H1 (cell line): ENCODE measurements at regions not wholly inside any gene's neighbourhood (a gene's known extent, or its start where the extent isn't known, plus 50 kb on each side); places are given as distances from the start of the nearest gene placed in this dataset.

Experiments
- CTCF ChIA-PET: fragments of 300-600 bp; sonication (Branson Sonifier 250); formaldehyde crosslinking; loops from one replicate; lab custom pipeline; 2021; ENCODE audit not compliant: partially characterized antibody; lab: Charles Lee
- POLR2A ChIA-PET: fragments of 300-600 bp; sonication (Branson Sonifier 250); formaldehyde crosslinking; loops from one replicate; lab custom pipeline; 2021; ENCODE audit warnings: inconsistent platforms; ENCODE audit not compliant: partially characterized antibody; lab: Charles Lee
- DNase-seq, 2 experiments: peaks; one replicate each; pipeline versions ENCODE4 v3.0.0 to v3.0.0-alpha.2; 2010 to 2022; ENCODE audit warnings: low spot score in 2 of 2, low read depth in 1 of 2, mixed read lengths in 1 of 2
- FAIRE-seq: peaks from 2 replicates; lab custom pipeline; 2011; peaks lifted over from hg19 to GRCh38; lab: Jason Lieb, UNC
- H2AFZ ChIP-seq: 2 replicates; pipeline ENCODE4 v1.8.1; 2012; ENCODE audit warnings: low read length, inconsistent platforms
- H2AK5ac ChIP-seq: 2 replicates; pipeline ENCODE4 v1.6.1; 2013; ENCODE audit warnings: low read depth, low read length
- H2BK120ac ChIP-seq: replicated peaks from 2 replicates; pipeline ENCODE3; 2013; ENCODE audit warnings: low read depth, low read length, inconsistent platforms
- H2BK12ac ChIP-seq: 2 replicates; pipeline ENCODE4 v1.6.1; 2013; ENCODE audit warnings: low read depth, low read length
- H2BK15ac ChIP-seq: 2 replicates; pipeline ENCODE4 v1.6.1; 2013; ENCODE audit warnings: low read length
- H2BK20ac ChIP-seq: 2 replicates; pipeline ENCODE4 v1.6.1; 2013; ENCODE audit warnings: low read length
- H2BK5ac ChIP-seq: 2 replicates; pipeline ENCODE4 v1.6.1; 2013; ENCODE audit warnings: low read depth, low read length
- H3K14ac ChIP-seq: 2 replicates; pipeline ENCODE4 v1.6.1; 2013; ENCODE audit warnings: inconsistent platforms; ENCODE audit not compliant: insufficient read length
- H3K18ac ChIP-seq: 2 replicates; pipeline ENCODE4 v1.6.1; 2013; ENCODE audit warnings: low read length; ENCODE audit errors: extremely low read depth
- H3K23ac ChIP-seq: 2 replicates; pipeline ENCODE4 v1.6.1; 2013; ENCODE audit warnings: inconsistent platforms; ENCODE audit not compliant: insufficient read length
- H3K23me2 ChIP-seq: 2 replicates; pipeline ENCODE4 v1.6.1; 2013; ENCODE audit warnings: low read depth, low read length
- H3K27ac ChIP-seq: 2 replicates; pipeline ENCODE4 v1.6.1; 2011; ENCODE audit warnings: low read depth, low read length, inconsistent platforms
- H3K27me3 ChIP-seq, 4 experiments: replicated peaks in 1 of 4; 1 replicate in 1 of 4; 2 replicates in 3 of 4; pipeline versions ENCODE4 v1.6.1 to v1.8.1; 2011 to 2013; ENCODE audit warnings: low read length in 3 of 4, mild to moderate bottlenecking in 3 of 4, inconsistent platforms in 2 of 4, mixed read lengths in 2 of 4, moderate library complexity in 1 of 4; ENCODE audit not compliant: control insufficient read depth in 3 of 4, insufficient read depth in 3 of 4; ENCODE audit errors: extremely low read depth in 1 of 4
- H3K36me3 ChIP-seq, 4 experiments: 2 replicates each; pipeline versions ENCODE4 v1.6.1 to v1.8.1; 2011 to 2013; ENCODE audit warnings: mild to moderate bottlenecking in 4 of 4, low read length in 3 of 4, moderate library complexity in 2 of 4, control low read depth in 1 of 4, inconsistent platforms in 1 of 4; ENCODE audit not compliant: insufficient read depth in 4 of 4, control insufficient read depth in 2 of 4
- H3K4ac ChIP-seq: replicated peaks from 2 replicates; pipeline ENCODE3; 2013; ENCODE audit warnings: low read length, low read depth, mixed read lengths, inconsistent platforms; ENCODE audit not compliant: insufficient read length
- H3K4me1 ChIP-seq, 4 experiments: replicated peaks in 1 of 4; 1 replicate in 1 of 4; 2 replicates in 3 of 4; pipeline versions ENCODE4 v1.6.1 to v1.8.1; 2011 to 2013; ENCODE audit warnings: low read length in 3 of 4, inconsistent platforms in 2 of 4, mixed read lengths in 1 of 4; ENCODE audit not compliant: insufficient read depth in 4 of 4, control insufficient read depth in 3 of 4
- H3K4me2 ChIP-seq, 2 experiments: 2 replicates each; pipeline versions ENCODE4 v1.6.1 to v1.8.1; 2011 to 2013; ENCODE audit warnings: low read depth in 2 of 2, low read length in 2 of 2, control low read depth in 1 of 2, inconsistent platforms in 1 of 2, mild to moderate bottlenecking in 1 of 2; ENCODE audit not compliant: insufficient read depth in 1 of 2
- H3K4me3 ChIP-seq, 4 experiments: fragments of 200-600, 300-600 bp in 1 of 4; sonication (generic), shearing (Covaris generic), sonication (Bioruptor Twin) in 1 of 4; 2 replicates each; pipeline versions ENCODE4 v1.5.1 to v1.8.1; 2011 to 2016; ENCODE audit warnings: low read length in 4 of 4, low read depth in 3 of 4, control low read depth in 2 of 4, inconsistent platforms in 2 of 4, mild to moderate bottlenecking in 2 of 4, mixed read lengths in 1 of 4, moderate library complexity in 1 of 4; ENCODE audit not compliant: insufficient read depth in 2 of 4; ENCODE audit errors: extremely low read depth in 1 of 4
- H3K56ac ChIP-seq: replicated peaks from 2 replicates; pipeline ENCODE3; 2013; ENCODE audit warnings: low read depth, mild to moderate bottlenecking, mixed read lengths, low read length, inconsistent platforms; ENCODE audit not compliant: insufficient read length
- H3K79me1 ChIP-seq: 2 replicates; pipeline ENCODE4 v1.6.1; 2013; ENCODE audit warnings: low read depth, low read length, control low read depth
- H3K79me2 ChIP-seq, 2 experiments: 2 replicates each; pipeline versions ENCODE4 v1.6.1 to v1.8.1; 2012 to 2013; ENCODE audit warnings: low read length in 2 of 2, mild to moderate bottlenecking in 2 of 2, inconsistent platforms in 1 of 2; ENCODE audit not compliant: insufficient read depth in 2 of 2, control insufficient read depth in 1 of 2
- H3K9ac ChIP-seq, 4 experiments: replicated peaks in 1 of 4; 1 replicate in 1 of 4; 2 replicates in 3 of 4; pipeline versions ENCODE4 v1.6.1 to v1.8.1; 2011 to 2013; ENCODE audit warnings: low read depth in 3 of 4, low read length in 3 of 4, control low read depth in 2 of 4, mild to moderate bottlenecking in 2 of 4, moderate library complexity in 2 of 4, inconsistent platforms in 1 of 4; ENCODE audit errors: extremely low read depth in 1 of 4
- H3K9me3 ChIP-seq, 2 experiments: 2 replicates each; pipeline versions ENCODE4 v1.6.1 to v1.8.1; 2012 to 2013; ENCODE audit warnings: mild to moderate bottlenecking in 2 of 2, moderate library complexity in 2 of 2, control low read depth in 1 of 2, inconsistent platforms in 1 of 2, low read depth in 1 of 2, low read length in 1 of 2, mixed read lengths in 1 of 2; ENCODE audit not compliant: insufficient read depth in 2 of 2
- H4K20me1 ChIP-seq, 2 experiments: replicated peaks in 1 of 2; 2 replicates each; pipeline versions ENCODE3 to v1.8.1; 2011 to 2013; ENCODE audit warnings: inconsistent platforms in 2 of 2, low read length in 2 of 2, mild to moderate bottlenecking in 1 of 2; ENCODE audit not compliant: insufficient read depth in 2 of 2, control insufficient read depth in 1 of 2
- H4K5ac ChIP-seq: 2 replicates; pipeline ENCODE4 v1.6.1; 2013; ENCODE audit warnings: low read length, low read depth, mixed read lengths, inconsistent platforms; ENCODE audit not compliant: insufficient read length
- H4K8ac ChIP-seq: 2 replicates; pipeline ENCODE4 v1.8.0; 2013; ENCODE audit warnings: mild to moderate bottlenecking, moderate library complexity, low read length, inconsistent platforms; ENCODE audit not compliant: insufficient read depth; ENCODE audit errors: extremely low read depth
- H4K91ac ChIP-seq: replicated peaks from 2 replicates; pipeline ENCODE3; 2013; ENCODE audit warnings: low read length, mixed read lengths, inconsistent platforms; ENCODE audit not compliant: insufficient read length
- BCL11A ChIP-seq, 2 experiments: IDR thresholded peaks; one replicate each; pipeline ENCODE4 v1.6.1; 2011; ENCODE audit warnings: low read depth in 2 of 2, low read length in 2 of 2, mild to moderate bottlenecking in 2 of 2
- CHD2 ChIP-seq: IDR thresholded peaks from 2 replicates; pipeline ENCODE4 v1.6.1; 2012; ENCODE audit warnings: low read length, improper control_type of control experiment
- EP300 ChIP-seq, 2 experiments: IDR thresholded peaks; 1 replicate in 1 of 2; 2 replicates in 1 of 2; pipeline ENCODE4 v1.6.1; 2011 to 2012; ENCODE audit warnings: low read depth in 2 of 2, low read length in 2 of 2, mild to moderate bottlenecking in 2 of 2, borderline replicate concordance in 1 of 2, inconsistent platforms in 1 of 2, moderate library complexity in 1 of 2
- JUN ChIP-seq: IDR thresholded peaks from 2 replicates; pipeline ENCODE4 v1.6.1; 2011; ENCODE audit warnings: low read depth, mild to moderate bottlenecking, improper control_type of control experiment, low read length
- JUND ChIP-seq: IDR thresholded peaks from 2 replicates; pipeline ENCODE4 v1.6.1; 2011; ENCODE audit warnings: mild to moderate bottlenecking, improper control_type of control experiment, low read length
- MAFK ChIP-seq: IDR thresholded peaks from 2 replicates; pipeline ENCODE4 v1.6.1; 2012; ENCODE audit warnings: low read depth, mild to moderate bottlenecking, improper control_type of control experiment, low read length
- RNF2 ChIP-seq: fragments of 200-900, 300-1000 bp; sonication (generic); IDR thresholded peaks from 2 replicates; pipeline ENCODE4 v1.7.1; 2016; ENCODE audit warnings: borderline replicate concordance, low read depth, mild to moderate bottlenecking, antibody characterized with exemption, low read length; ENCODE audit not compliant: poor library complexity, severe bottlenecking; ENCODE audit errors: missing control alignments
- SAP30 ChIP-seq: fragments of 300-600 bp; sonication (generic); IDR thresholded peaks from 2 replicates; pipeline ENCODE4 v1.7.1; 2012; ENCODE audit warnings: low read length, moderate library complexity, mild to moderate bottlenecking, inconsistent platforms; ENCODE audit not compliant: insufficient read depth, insufficient replicate concordance
- SIN3A ChIP-seq, 2 experiments: IDR thresholded peaks in 1 of 2; conservative IDR thresholded peaks in 1 of 2; 2 replicates each; pipeline ENCODE4 v1.6.1; 2011 to 2012; ENCODE audit warnings: low read length in 2 of 2, improper control_type of control experiment in 1 of 2, low read depth in 1 of 2, mild to moderate bottlenecking in 1 of 2
- SIX5 ChIP-seq: IDR thresholded peaks from 2 replicates; pipeline ENCODE4 v1.6.1; 2011; ENCODE audit warnings: mild to moderate bottlenecking, low read depth, low read length
- SP4 ChIP-seq: IDR thresholded peaks from 2 replicates; pipeline ENCODE4 v1.6.1; 2012; ENCODE audit warnings: low read length, inconsistent platforms
- WGBS, 2 experiments: shearing (Covaris generic) in 1 of 2; methylation state at CpG; one replicate each; pipeline versions ENCODE4 v1.1.6 to v1.1.7; 2013 to 2015; ENCODE audit warnings: low lambda C conversion rate in 2 of 2, mixed read lengths in 2 of 2, inconsistent platforms in 1 of 2, low coverage in 1 of 2, missing lambda C conversion rate in 1 of 2; ENCODE audit not compliant: insufficient replicate concordance in 2 of 2, insufficient coverage in 1 of 2, insufficient read length in 1 of 2; ENCODE audit errors: extremely low coverage in 1 of 2, missing lambda C conversion rate in 1 of 2; 5-methylcytosine and 5-hydroxymethylcytosine counted together

DNA sequence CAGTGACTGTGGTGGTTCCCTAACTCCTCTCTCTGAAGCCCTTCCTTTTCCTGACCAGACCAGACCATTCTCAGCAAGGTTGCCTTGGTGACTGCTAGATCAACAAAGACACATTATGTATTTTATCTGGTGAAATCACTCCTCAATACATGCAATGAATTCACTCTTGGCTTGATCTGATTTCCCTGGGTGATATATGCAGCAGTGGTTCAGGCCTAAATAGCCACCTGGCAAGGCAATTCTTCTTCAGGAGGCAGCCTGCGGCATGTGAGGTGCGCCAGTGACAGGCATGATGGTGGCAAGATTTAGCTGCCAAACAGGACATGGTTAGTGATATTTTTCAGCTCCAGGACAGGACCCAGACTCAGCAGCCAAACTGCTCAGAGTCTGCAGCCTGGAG lies 350.3 kb upstream of the CCDC196 start:
- Histone ChIP-seq H2BK120ac (no peak overlapping the region), H2AK5ac (no peak overlapping the region), H4K5ac (no peak overlapping the region), H3K18ac (no peak overlapping the region), H3K27ac (no peak overlapping the region), H3K14ac (no peak overlapping the region), H3K79me1 (no peaks in the 10 kb centered on the region), H4K91ac (no peak overlapping the region), H2BK12ac (no peak overlapping the region), H3K56ac (no peak overlapping the region), H2BK15ac (no peak overlapping the region), H4K20me1 (no peaks in the 10 kb centered on the region), H2AFZ (no peak overlapping the region), H3K9me3 (no peaks in the 10 kb centered on the region), H3K4ac (no peak overlapping the region), H3K4me1 (no peaks in the 10 kb centered on the region), H2BK5ac (no peak overlapping the region), H3K4me2 (no peak overlapping the region), H3K27me3 (no peaks in the 10 kb centered on the region; a peak in 1 of 7 replicates), H3K4me3 (no peak overlapping the region), H3K23ac (no peak overlapping the region), H4K8ac (no peak overlapping the region), H3K23me2 (no peaks in the 10 kb centered on the region; the same call in 1 of the 2 replicates), H3K79me2 (no peaks in the 10 kb centered on the region), H3K9ac (no peak overlapping the region), H2BK20ac (no peak overlapping the region), H3K36me3 (no peaks in the 10 kb centered on the region)
- ChIA-PET POLR2A (no interaction called here), CTCF (no interaction called here)
- TF ChIP-seq RNF2 (no peak), MAFK (no peak), BCL11A (IDR thresholded peaks at IDR 0.05; ENCODE audit: low read depth in 2 of 2, low read length in 2 of 2) (no peak), JUND (no peak), SP4 (no peak), EP300 (IDR thresholded peaks at IDR 0.05; ENCODE audit: borderline replicate concordance in 1 of 2, low read depth in 2 of 2, low read length in 2 of 2) (no peak), JUN (no peak), SIX5 (no peak), SAP30 (no peak), CHD2 (no peak), SIN3A (conservative IDR thresholded peaks at IDR 0.05 in 1 of 2, IDR thresholded peaks at IDR 0.05 in 1 of 2; ENCODE audit: low read depth in 1 of 2, low read length in 2 of 2) (no peak)
- WGBS, 2 experiments: 96% methylated on average over 2 of the region's 2 CpGs; no CpG with 5 or more reads in 1 of the 2 experiments
- DNase-seq: no peak
- no peak for FAIRE-seq
